ENCODE measurements at regions not wholly inside any gene's neighbourhood (a gene's known extent, or its start where the extent isn't known, plus 50 kb on each side); places are given as distances from the start of the nearest gene placed in this dataset.

- TF ChIP-seq GATA3 (IDR thresholded peaks at IDR 0.05; ENCODE audit: low read depth, low read length) = no peak
- no peak for TF ChIP-seq GATA2 (IDR thresholded peaks at IDR 0.05; ENCODE audit: low read depth, low read length)
Measured at GRCh38 chr4:124555959-124556358, 156.6 kb downstream of the ANKRD50 start.

All from SH-SY5Y (cell line).